Heart right ventricle (tissue), 16 donors: ENCODE measurements at regions not wholly inside any gene's neighbourhood (a gene's known extent, or its start where the extent isn't known, plus 50 kb on each side); places are given as distances from the start of the nearest gene placed in this dataset.

ENCODE experiments used
- ATAC-seq, 8 donors: fragments of 200-7000 bp; cut with Tn5 transposase; one replicate each; pipeline ENCODE4 v1.9.1; 2020; ENCODE audit warnings: mild to moderate bottlenecking in 8 of 8, moderate library complexity in 8 of 8, moderate number of reproducible peaks in 1 of 8
- DNase-seq, 2 donors: peaks; one replicate each; pipeline ENCODE4 v3.0.0-alpha.2; 2020
- H3K27ac ChIP-seq, 10 donors: fragments of 200-600 bp; sonication (generic) in 2 of 10; one replicate each; pipeline versions ENCODE4 v1.5.0 to v1.8.0; 2020 to 2022; ENCODE audit warnings: mild to moderate bottlenecking in 3 of 10
- H3K27me3 ChIP-seq, 7 donors: fragments of 200-600 bp; one replicate each; pipeline ENCODE4 v1.8.0; 2021 to 2022; ENCODE audit warnings: mild to moderate bottlenecking in 2 of 7
- H3K36me3 ChIP-seq, 9 donors: fragments of 200-600 bp; sonication (generic) in 1 of 9; one replicate each; pipeline versions ENCODE4 v1.5.0 to v1.8.0; 2020 to 2022; ENCODE audit warnings: mild to moderate bottlenecking in 2 of 9
- H3K4me1 ChIP-seq, 9 donors: fragments of 200-600 bp; sonication (generic) in 1 of 9; one replicate each; pipeline versions ENCODE4 v1.5.0 to v1.8.0; 2020 to 2022; ENCODE audit warnings: mild to moderate bottlenecking in 4 of 9
- H3K4me3 ChIP-seq, 10 donors: fragments of 200-600 bp; sonication (generic) in 2 of 10; one replicate each; pipeline versions ENCODE4 v1.5.0 to v1.8.0; 2020 to 2022; ENCODE audit warnings: mild to moderate bottlenecking in 7 of 10, moderate library complexity in 2 of 10
- H3K9me3 ChIP-seq, 11 donors: fragments of 200-600 bp in 10 of 11; sonication (generic) in 2 of 11; one replicate each; pipeline versions ENCODE4 v1.5.0 to v1.8.0; 2013 to 2022; ENCODE audit warnings: mild to moderate bottlenecking in 2 of 11, control low read depth in 1 of 11, moderate library complexity in 1 of 11
- WGBS, 2 donors: extraction: QIAGEN DNeasy Blood & Tissue Kit; methylation state at CpG; one replicate each; pipeline ENCODE4 v1.1.7; 2013; ENCODE audit warnings: inconsistent platforms in 1 of 2; 5-methylcytosine and 5-hydroxymethylcytosine counted together
- intact Hi-C, 10 donors: fragments of 100-400 bp; cut with DNase I; formaldehyde crosslinking; loops; one replicate each; pipeline versions ENCODE4 v1.11.1 to v1.14.2; 2022
- TF ChIP-seq, protein P1 (sequence below), 9 donors: fragments of 200-600 bp; sonication (generic) in 2 of 9; IDR thresholded peaks; one replicate each; pipeline versions ENCODE4 v1.5.0 to v1.8.0; 2021 to 2022; ENCODE audit warnings: antibody characterized with exemption in 9 of 9, mild to moderate bottlenecking in 5 of 9, moderate library complexity in 1 of 9
- donor health status: Arrhythmogenic right ventricular cardiomyopathy.
- donor health status: ischemic (EF 13 %, LVEDD 7.1; RV severe dilation, severe dysfunction).
- donor health status: healthy with polysubstance abuse.
- donor health status: DM: no; HTN: yes; CAD: no.
- donor health status: DM: no; HTN: no; CAD: no.
- donor health status: ischemic (EF 25% LVEDD 6.9; RV normal size, moderate dysfunction).
- donor health status: ischemic (EF 25% LVEDD 5.7; RV mildly dilated, moderate dysfunction).
- donor health status: healthy.
- donor health status: DM: yes; HTN: yes; CAD: no.
- donor health status: Ischemic cardiomyopathy.
- donor health status: ischemic (EF 35%, LVEDD 5.7; RV mildly dilated, moderate dysfunction).
- donor health status: nonischemic (EF 11% LVEDD 7.7; RV severe dilation, severe dysfunction).
- donor health status: DM: yes; HTN: yes; CAD: no.
- donor health status: PGD.
- donor health status: ischemic (EF 29% LVEDD 5.4; RV normal size, mild dysfunction).
- donor health status: nonischemic (EF 23%, LVEDD 6.1; RV moderate dilation, normal function).

- intact Hi-C loops, result no loop called here
- H3K36me3 ChIP-seq, result no peaks in the 10 kb centered on the region
- peaks cover 0 to 4% (median 0%) of the 10 kb centered on the region in 9 donors for H3K4me1 ChIP-seq
- no peaks in the 10 kb centered on the region for H3K27me3 ChIP-seq
- no peaks in the 10 kb centered on the region for H3K9me3 ChIP-seq
- TF ChIP-seq, protein P1, sequence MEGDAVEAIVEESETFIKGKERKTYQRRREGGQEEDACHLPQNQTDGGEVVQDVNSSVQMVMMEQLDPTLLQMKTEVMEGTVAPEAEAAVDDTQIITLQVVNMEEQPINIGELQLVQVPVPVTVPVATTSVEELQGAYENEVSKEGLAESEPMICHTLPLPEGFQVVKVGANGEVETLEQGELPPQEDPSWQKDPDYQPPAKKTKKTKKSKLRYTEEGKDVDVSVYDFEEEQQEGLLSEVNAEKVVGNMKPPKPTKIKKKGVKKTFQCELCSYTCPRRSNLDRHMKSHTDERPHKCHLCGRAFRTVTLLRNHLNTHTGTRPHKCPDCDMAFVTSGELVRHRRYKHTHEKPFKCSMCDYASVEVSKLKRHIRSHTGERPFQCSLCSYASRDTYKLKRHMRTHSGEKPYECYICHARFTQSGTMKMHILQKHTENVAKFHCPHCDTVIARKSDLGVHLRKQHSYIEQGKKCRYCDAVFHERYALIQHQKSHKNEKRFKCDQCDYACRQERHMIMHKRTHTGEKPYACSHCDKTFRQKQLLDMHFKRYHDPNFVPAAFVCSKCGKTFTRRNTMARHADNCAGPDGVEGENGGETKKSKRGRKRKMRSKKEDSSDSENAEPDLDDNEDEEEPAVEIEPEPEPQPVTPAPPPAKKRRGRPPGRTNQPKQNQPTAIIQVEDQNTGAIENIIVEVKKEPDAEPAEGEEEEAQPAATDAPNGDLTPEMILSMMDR (IDR thresholded peaks at IDR 0.05), result no peak
- H3K4me3 ChIP-seq, result no peak overlapping the region
- no peak for ATAC-seq
- no peak overlapping the region for H3K27ac ChIP-seq
- no peak for DNase-seq
- 85 to 88% methylated on average over 1 of the region's 1 CpG for WGBS, 2 donors
Measured at GRCh38 chr5:174925586-174925985, 201.2 kb downstream of the MSX2 start.

GRCh38 chr5:174922955-174923354 is 198.6 kb downstream of the MSX2 start:
- H3K27me3 ChIP-seq, result peaks cover 0 to 3% (median 0%) of the 10 kb centered on the region in 7 donors
- no peak overlapping the region for H3K27ac ChIP-seq
- DNase-seq (no peak), ATAC-seq (no peak)
- H3K9me3 ChIP-seq, result no peaks in the 10 kb centered on the region
- TF ChIP-seq, protein P1 (IDR thresholded peaks at IDR 0.05), result no peak
- 94 to 96% methylated on average over 20 of the region's 20 CpGs for WGBS, 2 donors
- H3K4me1 ChIP-seq, result peaks cover 0 to 4% (median 0%) of the 10 kb centered on the region in 9 donors
- H3K36me3 ChIP-seq, result no peaks in the 10 kb centered on the region
- no peak overlapping the region for H3K4me3 ChIP-seq
- intact Hi-C loops, result no loop called here

GRCh38 chr5:174920906-174921550 is 196.6 kb downstream of the MSX2 start:
- 24 to 35% methylated on average over 8 of the region's 8 CpGs for WGBS, 2 donors
- peaks cover 0 to 3% (median 0%) of the 10 kb centered on the region in 7 donors for H3K27me3 ChIP-seq
- ATAC-seq (no peak), DNase-seq (no peak)
- peak overlapping the region in 3 of 10 donors; percentile 9 to 48 (median 47) for H3K27ac ChIP-seq
- peak overlapping the region in 6 of 10 donors; percentile 20 to 37 (median 28) for H3K4me3 ChIP-seq
- H3K36me3 ChIP-seq, result no peaks in the 10 kb centered on the region
- intact Hi-C loops, result no loop called here
- H3K4me1 ChIP-seq, result peaks cover 0 to 4% (median 0%) of the 10 kb centered on the region in 9 donors
- H3K9me3 ChIP-seq, result no peaks in the 10 kb centered on the region
- TF ChIP-seq, protein P1 (IDR thresholded peaks at IDR 0.05), result no peak

GRCh38 chr5:174919351-174919750 is 195.0 kb downstream of the MSX2 start:
- TF ChIP-seq, protein P1 (IDR thresholded peaks at IDR 0.05), result no peak
- H3K4me1 ChIP-seq, result peaks cover 0 to 4% (median 0%) of the 10 kb centered on the region in 9 donors
- H3K36me3 ChIP-seq, result no peaks in the 10 kb centered on the region
- peaks cover 0 to 3% (median 0%) of the 10 kb centered on the region in 7 donors for H3K27me3 ChIP-seq
- intact Hi-C loops, result no loop called here
- H3K9me3 ChIP-seq, result no peaks in the 10 kb centered on the region
- 85 to 87% methylated on average over 3 of the region's 3 CpGs for WGBS, 2 donors
- ATAC-seq (no peak), DNase-seq (no peak)
- no peak overlapping the region for H3K27ac ChIP-seq
- H3K4me3 ChIP-seq, result no peak overlapping the region
